GM21381 (cell line): ENCODE measurements at regions not wholly inside any gene's neighbourhood (a gene's known extent, or its start where the extent isn't known, plus 50 kb on each side); places are given as distances from the start of the nearest gene placed in this dataset.

Experiments
- ATAC-seq: cut with Tn5 transposase; IDR thresholded peaks from one replicate; pipeline ENCODE4 v1.9.1; 2021; ENCODE audit warnings: mild to moderate bottlenecking, moderate library complexity; ENCODE audit not compliant: unreplicated experiment

DNA sequence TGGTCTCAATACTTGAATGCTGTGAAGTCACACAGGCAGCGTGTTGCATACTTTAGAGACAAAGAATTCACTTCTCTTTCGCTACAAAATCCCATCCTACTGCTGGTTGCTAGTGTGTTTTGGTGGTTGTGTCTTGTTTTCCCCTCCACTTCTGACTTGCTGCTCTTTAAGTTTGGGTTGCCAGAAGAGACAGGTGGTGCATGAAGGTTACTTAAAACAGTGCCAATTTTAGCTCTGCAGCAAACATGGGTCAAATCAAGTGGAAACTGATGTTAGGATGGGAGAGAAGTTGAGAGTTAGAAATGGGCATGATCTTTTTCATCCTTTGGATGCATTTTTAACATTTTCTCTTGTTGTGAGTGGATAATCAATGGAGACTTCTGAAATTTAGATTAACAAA, 136.2 kb upstream of the KCNH7 start:
- ATAC-seq: no peak

DNA sequence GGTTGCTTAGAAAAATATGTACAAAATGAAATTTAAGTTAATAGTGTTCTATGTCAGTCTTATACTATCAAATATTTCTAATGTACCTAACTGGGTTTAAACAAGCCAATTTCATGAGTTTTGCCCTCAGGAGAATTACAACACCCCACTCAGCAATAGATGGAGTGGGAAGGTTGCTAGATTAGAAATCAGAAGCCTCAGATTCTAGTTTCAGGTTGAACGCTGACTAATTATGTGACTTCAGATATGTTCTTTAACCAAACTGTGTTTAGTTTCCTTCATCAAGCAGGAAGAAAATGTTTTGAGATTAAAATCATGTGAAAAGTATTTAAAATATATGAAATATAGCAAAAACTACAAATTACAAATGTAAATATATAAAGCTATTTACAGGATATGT, 133.8 kb upstream of the KCNH7 start:
- ATAC-seq: no peak

DNA sequence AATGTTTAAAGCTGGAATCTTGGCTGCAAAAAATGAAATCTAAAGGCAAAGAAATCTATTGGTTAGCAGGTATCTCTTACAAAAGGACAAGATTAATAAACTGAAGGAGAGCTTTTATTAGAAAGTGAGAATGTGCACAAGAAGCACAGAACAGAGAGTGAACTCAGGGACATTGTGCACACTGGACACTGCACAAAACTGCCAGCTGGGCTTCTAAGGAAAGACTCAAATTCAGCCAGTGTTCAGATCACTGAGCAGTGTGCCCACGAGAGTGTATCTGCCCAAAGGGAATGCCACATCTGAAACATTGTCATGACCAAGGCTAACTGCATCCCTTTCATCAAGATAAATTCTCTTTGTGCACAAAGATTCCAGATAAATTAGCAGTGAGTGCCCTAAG, 129.7 kb upstream of the KCNH7 start:
- ATAC-seq: no peak

DNA sequence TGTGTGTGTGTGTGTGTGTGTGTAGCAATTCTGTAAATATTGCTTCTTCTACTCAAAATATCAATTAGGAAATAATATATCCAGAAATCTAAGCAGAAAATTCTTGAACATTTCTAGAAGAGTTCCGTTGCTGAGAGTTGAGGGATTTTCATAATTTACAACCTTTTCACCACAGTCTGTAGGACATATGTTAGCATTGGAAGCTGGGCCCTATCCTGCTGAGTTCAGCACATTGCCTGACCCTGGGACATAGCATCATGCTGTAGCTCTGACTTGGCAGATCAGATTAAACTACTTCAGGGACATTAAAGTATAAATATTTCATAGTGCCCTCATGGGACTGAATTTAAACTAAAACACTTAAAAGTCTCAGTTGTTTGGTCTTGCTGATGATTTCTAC, 129.2 kb upstream of the KCNH7 start:
- ATAC-seq: no peak

DNA sequence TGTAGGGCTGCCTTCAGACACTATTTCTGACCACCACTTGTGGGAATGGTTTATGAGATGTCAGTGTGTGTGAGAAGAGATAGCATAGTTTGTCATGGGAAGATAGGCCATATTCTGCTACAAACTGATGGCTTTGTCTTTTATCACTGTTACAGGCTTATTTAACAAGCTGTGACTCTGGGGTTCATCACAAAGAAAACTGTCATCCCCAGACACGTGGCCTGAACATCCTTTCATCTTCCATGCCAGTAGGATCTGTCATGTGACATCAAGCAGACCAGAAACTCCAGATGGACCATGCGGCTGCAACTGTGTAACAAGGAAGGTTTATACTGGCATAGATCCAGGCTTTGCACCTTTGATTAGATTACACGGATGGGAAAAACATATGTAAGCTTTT, 128.6 kb upstream of the KCNH7 start:
- ATAC-seq: no peak

DNA sequence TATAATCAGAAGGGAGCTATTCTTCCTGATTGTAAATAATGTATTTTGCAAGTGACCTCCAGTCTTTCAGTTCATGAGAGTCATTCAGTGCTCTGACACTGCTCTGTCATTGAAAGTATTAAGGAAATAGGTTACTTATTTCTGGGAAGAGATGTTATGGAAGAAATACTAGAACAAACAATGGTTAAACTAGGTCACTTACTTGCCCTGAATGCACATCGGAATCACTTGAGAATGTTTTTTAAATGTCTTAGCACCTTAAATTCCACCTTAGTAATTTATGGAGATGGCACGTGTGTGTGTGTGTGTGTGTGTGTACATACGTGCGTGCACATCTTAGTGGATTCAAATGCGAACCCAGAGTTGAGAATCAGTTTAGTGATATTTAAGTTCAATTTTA, 126.6 kb upstream of the KCNH7 start:
- ATAC-seq: no peak

DNA sequence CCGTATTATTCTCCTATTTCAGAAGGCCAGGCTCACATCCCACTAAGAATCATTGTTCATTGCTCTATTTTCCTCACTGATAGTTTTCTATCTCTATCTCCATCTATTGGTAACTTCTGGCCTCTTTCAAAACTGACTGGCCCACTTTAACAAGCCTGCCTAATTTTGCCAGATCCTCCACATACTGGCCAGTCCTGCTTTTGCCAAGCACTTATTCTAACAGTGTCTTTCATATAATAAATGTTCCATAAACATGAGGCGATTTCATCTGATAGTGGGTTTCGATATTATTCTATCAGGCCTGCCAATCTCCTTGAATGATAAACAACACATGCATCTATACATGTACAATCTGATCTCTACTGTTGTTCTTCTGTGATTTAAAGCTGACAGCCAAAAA, 125.9 kb upstream of the KCNH7 start:
- ATAC-seq: no peak

DNA sequence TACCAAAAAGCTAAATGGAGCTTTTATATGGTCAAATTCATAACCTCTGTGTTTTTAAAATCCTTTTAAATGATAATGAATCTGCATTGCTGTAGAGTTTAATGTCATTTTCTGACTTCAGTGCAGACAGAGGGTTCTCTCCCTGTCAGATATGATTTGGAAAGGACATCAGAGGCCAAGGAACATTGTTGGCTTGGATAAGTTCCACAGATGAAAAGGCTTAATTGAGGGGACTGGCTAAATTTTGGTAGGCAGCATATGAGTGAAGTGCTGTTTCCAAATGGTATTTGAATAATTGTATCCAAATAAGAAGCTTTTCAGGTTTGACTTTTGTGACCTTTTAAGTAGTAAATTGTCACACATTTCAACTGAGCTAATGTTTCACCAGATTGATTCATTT, 124.6 kb upstream of the KCNH7 start:
- no peak for ATAC-seq

DNA sequence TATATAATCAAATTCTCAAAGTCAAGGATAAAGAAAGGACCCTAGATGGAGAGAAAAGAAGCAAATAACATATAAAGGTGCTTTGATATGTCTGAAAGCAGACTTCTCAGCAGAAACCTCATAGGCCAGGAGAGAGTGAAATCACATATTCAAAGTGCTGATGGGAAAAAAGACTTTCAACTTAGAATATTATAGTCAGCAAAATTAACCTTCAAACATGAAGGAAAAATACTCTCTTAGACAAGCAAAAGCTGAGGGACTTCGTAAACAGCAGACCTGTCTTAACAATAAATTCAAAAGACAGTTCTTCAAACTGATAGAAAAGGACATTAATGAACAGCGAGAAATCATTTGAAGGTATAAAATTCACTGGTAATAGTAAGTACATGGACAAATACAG, 107.2 kb upstream of the KCNH7 start:
- no peak for ATAC-seq

DNA sequence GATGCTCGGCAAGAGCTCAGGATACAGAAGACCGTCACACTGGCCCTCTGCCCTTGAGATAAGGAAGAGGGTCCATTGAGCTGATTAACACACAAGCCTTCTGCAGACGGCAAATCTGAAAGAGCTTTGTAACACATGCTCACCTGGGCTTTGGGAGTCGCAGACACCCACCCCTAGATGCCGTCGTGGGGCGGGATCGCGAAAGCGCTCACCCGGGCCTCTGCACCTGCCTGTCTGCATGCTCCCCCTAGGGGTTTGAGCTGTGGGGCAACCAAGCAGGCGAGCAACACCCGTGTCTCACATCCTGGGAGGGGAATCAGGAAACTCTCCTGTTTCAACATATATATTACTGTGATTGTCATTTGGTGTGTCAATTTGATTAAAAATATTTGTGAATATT, 99.8 kb upstream of the KCNH7 start:
- no peak for ATAC-seq

DNA sequence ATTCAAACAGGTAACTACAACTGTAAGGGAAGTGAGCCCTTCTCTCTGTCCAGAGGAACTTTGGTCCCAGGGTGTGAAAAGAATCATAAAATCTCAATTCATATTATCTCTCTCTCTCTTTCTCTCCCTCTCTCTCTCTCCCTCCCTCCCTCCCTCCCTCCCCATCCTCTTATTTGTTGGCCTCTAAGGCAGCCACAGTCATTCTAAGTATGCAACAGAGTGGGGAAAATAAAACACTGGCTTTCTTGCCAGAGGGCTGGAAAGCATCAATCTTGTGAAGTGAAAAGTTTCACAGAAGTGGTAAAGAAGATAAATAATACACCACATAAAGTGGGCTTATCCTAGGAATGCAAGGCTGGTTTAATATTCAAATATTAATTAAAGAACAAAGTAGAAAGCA, 95.6 kb upstream of the KCNH7 start:
- no peak for ATAC-seq

DNA sequence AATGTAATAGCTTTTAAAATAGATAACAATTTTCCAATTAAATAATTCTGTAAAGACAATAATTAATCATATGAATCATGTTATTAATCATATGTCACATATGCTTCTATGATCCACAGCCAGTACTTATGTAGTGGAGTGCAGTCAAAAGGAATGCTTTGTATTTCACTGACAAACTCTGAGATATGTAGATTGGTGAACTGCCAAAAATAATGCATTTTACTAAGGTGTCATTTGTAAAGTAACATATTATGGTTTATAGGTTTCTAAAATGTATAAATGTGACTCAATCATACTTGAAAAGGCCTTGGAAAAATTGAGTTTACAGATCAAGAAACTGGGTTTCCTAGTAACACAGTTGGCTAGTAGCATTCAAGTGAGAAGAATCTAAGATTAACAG, 93.8 kb upstream of the KCNH7 start:
- no peak for ATAC-seq

DNA sequence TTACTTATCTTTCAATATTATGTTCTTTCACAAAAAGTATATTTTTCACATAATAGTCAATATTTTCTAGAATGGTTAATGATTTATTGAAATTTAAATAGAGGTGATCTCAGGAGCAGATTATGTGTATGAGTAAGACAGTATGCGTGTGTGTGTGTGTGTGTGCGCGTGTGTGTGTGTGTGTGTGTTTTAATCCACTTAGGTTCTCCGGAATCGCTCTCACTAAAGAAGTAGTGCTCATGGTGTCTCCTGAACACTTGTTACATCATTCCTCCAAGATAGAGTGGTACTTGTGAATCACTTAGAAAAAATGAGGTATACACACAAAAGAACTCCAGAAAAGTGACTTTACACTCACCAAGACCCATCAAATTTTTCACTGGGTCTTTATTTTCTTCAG, 91.0 kb upstream of the KCNH7 start:
- ATAC-seq: no peak

DNA sequence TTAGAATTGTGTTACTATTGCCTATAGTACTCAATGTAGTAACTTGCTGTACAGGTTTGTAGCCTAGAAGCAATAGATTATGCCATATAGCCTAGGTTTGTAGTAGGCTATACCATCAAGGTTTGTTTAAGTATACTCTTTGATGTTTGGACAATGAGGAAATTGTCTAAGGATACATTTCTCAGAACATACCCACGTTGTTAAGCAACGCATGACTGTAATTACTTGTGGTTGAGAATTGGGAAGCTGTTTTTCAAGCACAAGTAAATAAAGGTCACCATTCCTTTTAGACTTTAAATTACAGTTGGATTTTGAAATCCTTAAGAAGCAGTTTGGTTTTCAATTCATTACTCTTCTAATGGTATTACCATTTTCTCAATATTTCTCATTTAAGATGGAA, 89.8 kb upstream of the KCNH7 start:
- no peak for ATAC-seq

DNA sequence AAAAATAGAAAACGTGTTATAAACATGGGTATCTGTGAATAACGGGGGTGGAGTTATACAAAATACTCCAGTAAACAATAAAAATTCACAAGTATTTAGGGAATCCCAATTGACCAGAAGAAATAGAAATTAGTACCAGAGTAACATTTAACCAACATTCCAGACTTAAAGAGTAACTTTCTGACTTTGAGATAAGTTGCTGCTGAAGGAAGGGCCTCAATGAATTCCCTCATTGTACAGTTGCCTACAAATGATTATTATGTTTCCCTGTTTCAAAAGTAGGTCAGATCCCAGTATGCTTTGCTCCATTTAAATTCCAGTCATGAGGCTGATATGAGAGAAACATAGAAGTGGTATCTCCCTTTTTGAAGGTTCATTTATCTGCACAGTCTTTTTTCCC, 88.3 kb upstream of the KCNH7 start:
- ATAC-seq: no peak

DNA sequence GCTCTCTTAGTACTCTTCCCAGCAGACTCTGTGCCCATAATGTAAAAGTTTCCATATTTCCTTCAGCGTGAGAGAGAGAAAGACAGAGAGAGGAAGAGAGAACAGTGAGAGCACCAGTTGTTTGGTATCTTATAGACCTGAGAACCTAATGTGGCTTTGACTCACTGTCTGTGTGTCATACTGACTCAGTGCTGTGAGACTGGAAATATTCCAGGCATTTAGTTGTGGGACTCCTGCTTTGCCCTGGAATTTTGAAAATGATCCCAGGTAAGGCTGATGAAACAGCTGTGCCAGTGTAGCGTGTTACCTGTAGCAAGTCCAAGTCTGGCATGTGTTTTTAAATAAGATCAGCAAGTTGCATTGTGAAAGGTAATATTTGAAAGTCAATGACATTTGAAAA, 87.9 kb upstream of the KCNH7 start:
- ATAC-seq: no peak

DNA sequence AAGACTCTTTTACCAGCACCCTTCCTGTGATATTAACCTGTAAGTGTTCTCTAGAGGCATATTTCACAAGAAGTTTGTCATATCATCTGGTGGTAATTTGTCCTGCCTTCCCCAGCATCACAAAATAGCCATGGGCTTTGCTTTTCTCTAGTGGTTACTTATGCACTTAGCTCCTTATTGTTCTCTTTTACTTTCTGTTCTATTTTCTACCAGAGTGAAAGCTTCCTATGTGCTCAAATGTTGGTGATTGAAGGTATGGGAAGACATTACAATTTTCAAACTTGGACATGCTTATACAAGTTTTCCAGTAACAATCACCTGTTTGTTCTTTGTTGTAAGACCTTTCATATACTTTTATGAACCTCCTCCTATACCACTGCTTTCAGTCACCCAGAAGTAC, 87.0 kb upstream of the KCNH7 start:
- ATAC-seq: no peak

DNA sequence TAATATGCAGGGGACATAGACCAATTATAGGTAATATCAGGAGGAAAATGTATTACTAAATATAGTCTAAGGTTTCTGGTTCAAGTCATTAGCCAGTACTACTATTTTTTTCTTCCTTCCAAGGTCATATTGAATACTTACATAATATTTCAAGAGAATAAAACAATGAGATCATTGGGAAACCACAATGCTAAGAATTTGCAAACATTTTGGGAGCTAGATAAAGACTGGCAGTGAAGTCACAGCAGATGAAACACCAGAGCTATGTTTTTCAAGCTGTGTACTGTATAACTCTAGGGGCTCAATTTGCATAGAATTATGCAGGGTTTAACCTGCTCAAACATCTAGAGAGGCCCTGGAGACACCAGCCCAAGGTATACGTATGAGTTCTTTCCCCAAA, 80.5 kb upstream of the KCNH7 start:
- no peak for ATAC-seq

DNA sequence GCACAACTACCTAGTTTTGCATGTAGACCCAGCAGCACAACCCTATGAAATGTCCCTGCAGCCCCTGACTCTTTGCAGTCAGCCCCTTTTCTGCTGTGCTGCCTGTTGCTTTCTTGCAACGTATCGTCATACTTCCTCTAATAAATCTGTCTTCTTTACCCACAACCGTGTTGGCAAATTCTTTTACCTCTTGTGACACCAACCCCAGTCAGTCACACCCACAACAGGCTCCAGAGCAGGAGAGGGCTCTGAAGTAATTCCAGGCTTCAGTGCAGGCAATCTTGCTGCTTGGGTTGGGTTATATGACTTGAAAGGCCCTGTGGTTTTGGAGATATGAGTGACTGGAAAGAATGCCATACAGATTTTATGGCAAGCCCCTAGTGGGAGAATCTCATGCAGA, 79.1 kb upstream of the KCNH7 start:
- no peak for ATAC-seq

DNA sequence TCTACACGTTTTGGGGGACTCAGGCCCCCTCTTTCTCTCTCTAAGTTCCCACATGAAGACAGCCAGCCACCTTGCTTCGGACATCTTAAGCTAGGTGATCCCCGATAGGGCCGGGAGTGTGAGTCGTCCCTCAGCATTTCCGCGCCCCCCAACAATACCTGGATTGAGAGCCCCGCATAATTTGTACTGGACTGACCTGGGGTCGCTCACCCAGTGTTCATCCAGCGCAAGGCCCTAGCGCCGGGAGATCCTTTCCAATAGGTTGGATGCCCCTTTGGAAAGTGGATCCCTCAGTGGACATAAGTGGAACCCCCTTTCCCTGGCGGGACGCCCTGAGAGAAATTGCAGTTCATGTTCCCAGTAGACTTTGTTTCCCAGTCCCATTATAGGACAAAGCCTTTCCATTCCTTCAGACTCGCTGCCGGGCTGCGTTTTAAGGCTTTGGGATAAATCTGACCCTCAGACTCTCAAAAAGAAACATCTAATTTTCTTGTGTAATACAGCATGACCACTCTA, 77.8 kb upstream of the KCNH7 start:
- ATAC-seq: no peak

DNA sequence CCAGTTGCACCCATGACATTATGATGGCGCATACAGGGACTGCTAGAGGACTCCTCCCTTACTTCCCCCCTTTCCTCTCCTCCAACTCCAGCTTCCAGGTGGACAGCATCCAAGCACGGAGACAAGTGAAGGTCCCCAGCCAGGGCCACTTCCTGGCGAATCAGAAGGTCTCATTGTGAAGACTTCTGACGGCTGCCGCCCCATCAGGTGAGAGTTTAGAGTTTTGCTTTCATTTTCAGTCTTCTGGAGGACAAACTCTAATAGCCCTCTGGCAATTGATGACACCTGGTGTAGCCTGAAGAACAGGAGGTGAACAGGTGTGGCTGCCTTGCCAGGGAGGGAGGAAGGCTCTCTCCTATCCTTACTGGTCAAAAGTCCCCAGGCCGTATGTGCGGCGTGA, 77.3 kb upstream of the KCNH7 start:
- ATAC-seq: no peak

DNA sequence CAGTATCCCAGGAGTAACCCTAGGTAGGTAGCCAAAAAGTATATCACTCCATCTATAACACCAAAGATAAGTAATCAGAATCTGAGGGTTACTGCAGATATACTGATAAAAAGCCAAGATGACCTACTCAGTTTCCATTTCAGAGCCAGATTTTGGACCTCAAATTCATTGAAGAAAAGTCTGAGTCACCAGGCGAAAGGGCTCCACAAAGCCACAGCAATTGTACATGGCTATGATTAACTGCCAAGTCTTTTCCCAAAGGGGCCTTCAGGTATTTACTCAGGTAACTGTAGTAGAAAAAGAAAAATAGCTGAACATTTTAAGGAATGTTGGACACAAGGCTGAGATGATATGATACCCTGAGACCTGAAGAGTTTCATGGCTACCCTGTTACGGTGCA, 75.6 kb upstream of the KCNH7 start:
- no peak for ATAC-seq

DNA sequence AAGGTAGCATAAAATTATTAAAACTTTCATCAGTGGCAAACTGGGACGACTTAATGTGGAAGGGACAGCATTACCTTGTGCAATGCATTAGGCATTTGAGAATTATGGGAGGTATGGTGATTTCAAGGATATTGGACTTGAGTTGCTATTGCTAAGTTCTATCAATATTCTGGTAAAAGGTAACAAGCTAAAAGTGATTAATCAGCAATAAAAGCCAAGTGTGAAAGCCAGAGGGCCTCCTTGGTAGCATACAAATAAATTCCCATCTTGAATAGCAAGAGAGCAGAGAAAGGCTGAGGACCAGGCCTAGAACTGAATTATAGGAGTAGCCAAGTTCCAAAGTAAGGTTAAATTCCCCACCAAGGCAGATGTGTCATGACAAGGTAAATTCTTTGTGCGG, 74.2 kb upstream of the KCNH7 start:
- no peak for ATAC-seq

DNA sequence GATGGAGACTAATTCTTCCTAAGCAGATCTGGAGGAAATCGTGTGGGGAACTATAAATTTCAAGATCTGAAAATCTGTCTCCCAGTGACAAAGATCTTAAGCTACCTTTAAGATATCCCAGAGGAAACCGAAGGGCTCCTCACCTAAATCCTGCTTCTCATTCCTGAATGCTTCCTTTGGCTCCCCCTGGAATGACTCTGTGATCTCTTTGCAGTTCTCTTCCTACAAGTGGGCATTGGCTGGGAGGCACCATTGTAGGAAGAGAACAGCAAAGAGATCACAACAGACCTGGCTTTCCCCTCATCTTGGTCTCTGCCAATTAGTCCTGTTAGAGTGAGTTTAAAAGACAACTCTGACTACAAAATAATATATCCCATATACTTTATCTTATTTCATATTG, 70.0 kb upstream of the KCNH7 start:
- no peak for ATAC-seq
